ENCODE measurements at regions not wholly inside any gene's neighbourhood (a gene's known extent, or its start where the extent isn't known, plus 50 kb on each side); places are given as distances from the start of the nearest gene placed in this dataset.

DNA sequence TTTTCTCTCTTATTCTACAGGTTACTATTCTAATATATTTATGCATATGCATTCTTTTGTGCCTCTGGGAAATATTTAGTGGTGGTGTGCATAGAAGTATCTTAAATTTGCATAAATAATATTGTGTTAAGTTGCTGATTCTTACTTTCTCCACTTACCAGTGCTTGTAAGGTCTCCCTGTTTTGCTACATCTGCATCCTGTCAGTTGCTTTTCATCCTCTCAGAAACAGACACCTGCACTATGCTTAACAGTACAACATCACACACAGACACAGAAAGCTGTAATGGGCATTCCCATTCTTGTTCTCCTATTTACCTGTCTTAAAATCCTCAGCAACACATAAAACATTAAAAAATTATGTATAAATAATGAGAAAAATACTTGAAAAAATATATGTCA lies 713.3 kb upstream of the RGMB start:
- no peak for TF ChIP-seq POLR2AphosphoS5 (IDR thresholded peaks at IDR 0.05; ENCODE audit: borderline replicate concordance, low read depth, low read length)
- TF ChIP-seq EZH2 (IDR thresholded peaks at IDR 0.05) = no peak
- no peak for TF ChIP-seq FOXP2 (optimal IDR thresholded peaks at IDR 0.05; ENCODE audit: control extremely low read depth, extremely low read length, insufficient read depth)

All from SK-N-MC (cell line).